ENCODE measurements at regions not wholly inside any gene's neighbourhood (a gene's known extent, or its start where the extent isn't known, plus 50 kb on each side); places are given as distances from the start of the nearest gene placed in this dataset.

DNA sequence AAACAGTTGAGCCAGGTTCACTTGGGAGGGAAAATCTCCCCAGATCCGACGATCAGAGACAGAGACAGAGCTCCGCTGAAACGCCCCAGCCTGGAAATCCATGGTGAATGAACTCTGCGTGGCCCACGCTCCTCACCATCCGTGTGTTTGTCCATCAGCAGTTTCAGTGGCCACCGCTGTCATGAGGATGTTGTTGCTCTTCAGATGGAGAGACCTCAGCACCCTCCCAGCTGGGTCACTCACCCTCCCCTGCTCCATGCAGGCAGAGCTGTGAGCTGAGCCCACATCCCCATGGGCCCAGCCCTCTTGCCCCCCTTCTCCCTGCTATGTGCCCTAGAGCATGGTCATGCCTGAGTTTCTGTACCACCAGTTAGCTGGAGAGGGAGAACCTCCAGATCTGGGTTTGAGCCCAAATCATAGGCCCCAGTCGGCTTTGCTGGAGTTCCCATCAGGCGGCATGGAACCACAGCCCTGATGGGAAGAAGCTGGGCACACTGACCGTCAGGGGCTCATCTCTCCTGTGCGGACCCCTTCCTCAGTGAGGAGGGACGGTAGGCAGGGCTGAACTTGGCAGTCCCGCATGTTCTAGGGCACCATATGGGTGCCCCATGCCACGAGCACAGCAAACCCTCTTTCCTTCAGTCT, 154.4 kb upstream of the COL5A1 start:
- DNase-seq: no peak

DNA sequence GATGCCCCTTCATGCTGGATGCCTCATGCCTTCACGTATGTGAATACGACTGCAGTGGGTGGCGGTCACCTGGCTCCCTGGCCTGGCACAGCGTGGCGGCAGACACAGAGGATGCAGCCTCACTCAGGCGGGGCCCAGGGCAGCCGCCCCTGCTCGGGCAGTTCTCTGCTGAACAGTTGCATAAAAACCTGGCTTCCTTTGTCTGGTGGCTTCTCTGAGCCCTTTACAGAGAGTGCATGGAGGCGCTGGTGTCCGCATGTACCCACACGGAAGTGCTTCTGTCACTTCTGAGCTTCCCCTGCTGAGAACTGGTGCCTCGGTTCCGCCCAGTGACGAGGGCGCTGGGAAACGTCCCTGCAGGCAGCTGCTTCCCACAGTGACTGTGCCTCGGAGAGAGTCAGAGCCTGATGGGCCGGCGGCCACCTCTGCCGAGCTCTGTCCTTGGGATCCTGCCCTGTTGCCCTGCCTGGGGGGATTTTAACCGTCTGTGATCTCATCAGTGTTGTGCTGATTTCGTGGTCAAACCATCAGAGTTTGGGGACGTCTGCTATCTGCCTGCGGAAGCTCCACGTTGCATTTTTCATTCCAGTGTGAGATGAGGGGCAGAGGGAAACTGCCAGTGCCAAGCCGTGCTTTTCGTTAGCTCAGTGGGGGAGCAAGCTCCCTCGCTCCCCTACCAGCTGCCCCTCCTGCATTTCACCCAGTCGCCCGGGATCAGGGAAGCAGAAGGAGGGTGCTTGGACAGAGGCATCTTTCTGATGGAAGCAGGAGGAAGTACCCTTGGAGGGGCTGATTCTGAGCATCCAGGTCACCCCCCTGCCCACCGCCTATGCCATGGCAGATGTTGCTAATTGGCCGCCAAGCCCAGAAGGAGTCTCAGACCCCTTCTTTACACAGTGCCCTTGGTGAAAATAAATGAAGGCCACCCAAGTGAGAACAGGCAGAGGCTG, 153.0 kb upstream of the COL5A1 start:
- no peak for DNase-seq

DNA sequence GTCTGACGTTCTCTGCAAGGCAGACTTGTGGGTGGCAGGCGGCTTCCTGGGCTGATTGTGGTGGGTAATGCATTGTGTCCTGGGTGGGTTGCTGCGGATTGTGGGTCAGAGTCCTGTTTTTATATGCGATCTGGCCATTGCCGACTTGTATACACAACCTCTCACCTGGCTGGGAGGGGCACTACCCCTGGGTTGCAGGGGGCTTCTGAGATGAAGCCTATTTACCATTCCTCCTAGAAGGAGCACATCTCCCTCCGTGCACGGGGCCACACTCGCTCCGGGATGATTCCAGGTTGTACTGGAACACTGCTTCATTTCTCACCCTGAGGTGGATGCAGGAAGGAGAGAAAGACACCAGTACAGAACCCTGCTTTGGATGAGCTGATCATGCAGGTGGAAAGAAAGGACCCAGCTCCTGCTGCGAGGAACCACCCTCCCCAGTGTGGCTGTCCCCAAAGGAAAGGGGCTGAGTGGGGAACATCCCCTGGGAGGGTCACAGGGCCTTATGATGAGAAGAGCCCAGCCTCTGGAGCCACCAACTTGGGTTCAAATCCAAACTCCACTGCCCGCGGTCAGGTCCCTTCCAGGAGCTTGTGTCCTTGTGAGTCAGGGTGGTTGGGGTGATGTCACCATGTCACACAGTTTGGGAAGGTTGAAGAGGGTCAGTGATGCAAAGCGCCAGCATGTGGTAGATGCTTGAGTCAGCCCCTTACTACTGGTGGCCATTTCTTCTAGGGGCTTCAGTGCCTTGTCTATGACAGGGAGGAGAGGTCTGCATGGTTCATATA, 151.8 kb upstream of the COL5A1 start:
- DNase-seq: no peak

DNA sequence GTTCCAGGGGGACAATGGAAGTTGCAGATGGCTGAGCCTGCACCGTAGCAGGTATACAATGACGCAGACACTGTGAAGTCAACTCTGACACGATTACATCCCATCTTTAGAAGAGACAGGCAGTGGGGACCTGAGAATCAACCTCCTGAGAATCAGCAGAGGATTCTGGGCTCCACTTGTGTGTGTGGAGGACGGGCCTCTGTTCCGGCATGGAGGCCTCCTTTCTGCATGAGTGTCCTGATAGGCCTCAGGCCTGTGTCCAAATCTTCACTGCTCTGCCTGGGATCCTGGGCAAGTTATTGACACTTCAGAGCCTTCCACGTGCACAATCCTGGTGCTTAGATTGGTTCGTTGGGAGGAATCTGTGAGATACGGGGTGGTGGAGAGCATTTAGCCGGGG, 151.2 kb upstream of the COL5A1 start:
- DNase-seq: no peak

DNA sequence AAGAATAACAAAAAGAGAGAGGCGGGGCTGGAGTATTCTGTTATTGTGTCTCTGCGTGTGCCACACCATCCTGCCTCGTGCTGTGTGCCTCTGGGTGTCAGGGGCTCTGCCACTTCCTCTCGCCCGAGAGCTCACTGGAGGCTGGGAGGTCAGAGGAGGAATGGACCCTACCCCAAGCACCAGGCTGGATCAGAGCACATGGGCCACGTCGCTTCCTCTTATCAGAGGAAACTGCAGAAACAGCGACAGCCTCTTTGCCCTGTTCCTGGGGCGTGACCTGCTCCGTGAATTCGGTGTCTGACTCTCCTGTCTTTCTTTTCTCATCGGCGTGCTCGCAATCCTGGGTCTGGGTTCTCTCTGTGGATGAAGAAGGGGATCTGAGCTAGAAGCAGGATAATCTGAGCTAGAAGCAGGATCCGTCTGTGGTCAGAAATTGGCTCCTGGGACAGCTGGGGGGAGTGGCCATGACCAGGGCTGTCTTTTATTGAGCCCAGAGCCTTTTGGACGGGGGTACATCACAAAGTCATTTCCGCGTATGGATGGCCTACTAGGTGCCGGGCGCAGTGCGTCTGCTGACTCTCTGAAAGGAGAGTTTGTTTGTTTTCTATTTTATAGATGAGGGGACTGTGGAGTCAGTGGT, 150.3 kb upstream of the COL5A1 start:
- DNase-seq: no peak

DNA sequence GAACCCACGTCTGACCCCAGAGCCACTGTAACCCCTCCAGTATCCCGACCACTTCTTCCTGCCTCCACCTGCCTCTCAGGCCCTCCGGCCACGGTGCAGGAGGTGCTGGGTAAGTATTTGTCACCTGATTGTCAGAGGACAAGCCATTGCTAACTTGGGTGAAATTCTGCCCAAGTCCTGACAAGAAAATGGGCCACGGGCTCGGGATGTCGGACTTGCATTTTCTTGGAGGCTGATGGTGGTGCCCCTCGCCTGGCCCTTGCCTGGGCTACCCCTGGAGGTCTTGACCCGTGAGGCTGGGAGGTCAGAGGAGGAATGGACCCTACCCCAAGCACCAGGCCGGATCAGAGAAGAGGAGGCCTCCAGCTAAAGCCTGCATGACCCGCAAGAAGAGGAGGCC, 149.7 kb upstream of the COL5A1 start:
- DNase-seq: no peak

DNA sequence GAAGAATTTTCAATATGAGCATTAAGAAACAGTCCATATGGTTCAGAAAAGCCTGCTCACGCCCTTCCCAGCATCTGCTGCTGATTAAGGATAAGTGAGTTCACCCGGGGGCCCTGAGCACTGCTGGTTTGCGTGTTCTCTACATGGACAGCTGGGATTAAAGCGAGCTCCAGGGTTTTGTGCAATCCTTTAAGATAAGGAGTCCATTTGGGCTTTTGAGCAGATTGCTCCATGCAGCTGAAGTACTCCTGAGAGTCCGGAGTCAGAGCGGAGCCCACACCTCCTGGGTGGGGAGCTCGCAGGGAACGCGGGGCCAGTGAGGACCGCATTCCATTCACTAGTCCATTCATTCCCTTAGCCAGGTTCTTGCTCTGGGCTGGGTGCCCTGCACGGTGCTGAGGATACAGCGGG, 149.3 kb upstream of the COL5A1 start:
- no peak for DNase-seq

DNA sequence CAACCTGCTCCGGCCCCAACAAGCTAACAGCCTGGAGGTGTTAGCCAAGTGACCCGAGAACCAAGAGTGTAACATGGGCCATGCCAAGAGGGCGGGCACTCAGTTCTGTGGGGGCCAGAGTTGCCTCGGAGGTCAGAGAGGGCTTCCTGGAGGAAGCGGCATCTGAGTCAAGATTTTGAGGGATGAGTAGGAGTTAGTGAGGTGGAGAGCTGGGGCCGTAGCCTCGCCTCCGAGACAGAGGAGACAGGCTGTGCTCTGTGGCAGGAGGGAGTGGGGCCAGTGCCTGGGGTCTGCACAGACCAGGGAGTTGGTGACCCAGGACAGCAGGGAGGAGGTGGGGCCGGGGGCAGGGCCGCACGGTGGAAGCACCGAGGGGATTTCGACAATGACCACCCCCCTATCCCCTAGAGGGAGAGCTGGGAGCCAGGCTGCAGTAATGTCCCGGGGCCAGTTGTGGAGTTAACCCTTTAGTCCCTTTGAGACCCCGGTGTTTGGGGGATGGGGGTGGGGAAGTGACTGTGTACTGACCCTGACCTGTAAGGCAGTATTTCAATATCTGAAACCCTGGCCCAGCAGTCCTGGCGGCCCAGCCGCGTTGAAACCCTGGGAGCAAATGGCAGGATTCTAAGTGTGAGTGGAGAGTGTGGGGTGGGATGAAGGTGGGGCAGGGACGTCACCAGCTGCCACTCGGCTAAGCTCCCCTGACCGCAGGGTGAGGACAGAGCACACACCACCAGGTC, 148.7 kb upstream of the COL5A1 start:
- no peak for DNase-seq

DNA sequence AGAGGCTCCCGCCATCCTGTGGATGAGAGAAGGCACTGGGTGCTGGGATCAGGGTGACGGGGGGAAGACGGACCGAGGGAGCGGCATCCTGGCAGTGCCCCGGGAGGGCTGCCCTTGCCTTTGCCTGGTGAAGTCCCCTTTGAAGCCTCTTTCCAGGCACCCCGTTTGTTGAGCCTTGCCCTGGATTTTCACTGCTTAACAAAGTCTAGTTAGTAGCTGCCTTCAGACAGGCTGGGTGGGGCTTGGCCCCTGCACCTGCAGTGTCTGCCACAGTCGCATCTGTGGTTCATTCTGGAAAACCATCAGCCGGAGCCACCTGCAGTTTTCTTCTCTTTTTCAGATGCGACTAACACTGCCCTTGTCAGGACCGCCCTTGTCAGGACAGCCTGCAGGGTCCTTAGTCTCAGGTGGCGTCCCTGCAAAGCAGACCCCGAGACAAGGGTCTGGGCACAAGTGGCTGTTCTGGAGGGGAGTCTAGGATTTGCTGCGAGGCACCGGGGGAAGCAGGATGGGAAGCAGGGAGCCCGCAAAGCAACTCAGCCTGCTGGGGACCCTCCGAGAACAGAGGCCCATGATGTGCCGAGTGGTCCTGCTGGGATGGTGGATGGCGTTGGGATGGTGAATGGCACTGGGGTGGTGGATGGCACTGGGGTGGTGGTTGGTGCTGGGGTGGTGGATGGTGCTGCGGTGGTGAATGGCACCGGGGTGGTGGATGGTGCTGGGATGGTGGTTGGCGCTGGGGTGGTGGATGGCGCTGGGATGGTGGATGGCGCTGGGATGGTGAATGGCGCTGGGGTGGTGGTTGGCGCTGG, 147.9 kb upstream of the COL5A1 start:
- DNase-seq: no peak

DNA sequence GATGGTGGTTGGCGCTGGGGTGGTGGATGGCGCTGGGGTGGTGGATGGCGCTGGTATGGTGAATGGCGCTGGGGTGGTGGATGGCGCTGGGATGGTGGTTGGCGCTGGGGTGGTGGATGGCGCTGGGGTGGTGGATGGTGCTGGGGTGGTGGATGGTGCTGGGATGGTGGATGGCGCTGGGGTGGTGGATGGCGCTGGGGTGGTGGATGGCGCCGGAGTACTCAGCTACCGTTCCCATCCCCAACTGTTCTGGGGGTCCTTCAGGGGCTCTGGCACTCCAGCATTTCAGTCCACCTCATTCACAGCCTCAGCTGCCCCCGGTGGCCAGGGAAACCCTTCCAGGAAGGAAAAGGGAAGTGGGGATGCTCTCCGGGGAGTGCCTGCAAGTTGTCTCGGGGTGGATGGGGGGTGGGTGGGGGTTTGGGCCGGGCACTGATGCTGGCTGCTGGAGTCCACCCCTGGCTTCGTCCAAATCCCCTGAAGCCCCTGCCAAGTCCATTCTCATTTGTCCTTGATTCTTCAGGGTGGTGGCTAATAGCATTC, 147.3 kb upstream of the COL5A1 start:
- DNase-seq: no peak

DNA sequence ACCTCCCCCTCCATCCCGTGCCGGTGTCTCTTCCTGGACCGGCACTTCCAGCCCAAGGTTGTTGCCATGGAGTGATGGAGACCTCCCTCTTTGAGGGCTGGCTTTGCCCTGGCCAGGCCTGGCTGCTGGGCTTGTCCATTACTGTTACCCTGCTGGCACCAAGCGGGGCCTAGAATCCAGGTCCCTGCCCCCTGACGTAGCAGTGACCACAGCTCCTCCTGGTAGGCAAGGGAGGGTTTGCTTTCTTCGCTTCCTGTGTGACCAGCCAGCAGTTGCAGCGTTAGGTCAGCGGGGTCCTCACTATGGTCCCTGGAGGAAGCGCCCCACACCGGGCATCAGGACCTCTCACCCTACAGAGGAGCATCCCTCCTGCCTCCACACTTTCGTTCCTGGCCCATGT, 146.7 kb upstream of the COL5A1 start:
- DNase-seq: no peak

DNA sequence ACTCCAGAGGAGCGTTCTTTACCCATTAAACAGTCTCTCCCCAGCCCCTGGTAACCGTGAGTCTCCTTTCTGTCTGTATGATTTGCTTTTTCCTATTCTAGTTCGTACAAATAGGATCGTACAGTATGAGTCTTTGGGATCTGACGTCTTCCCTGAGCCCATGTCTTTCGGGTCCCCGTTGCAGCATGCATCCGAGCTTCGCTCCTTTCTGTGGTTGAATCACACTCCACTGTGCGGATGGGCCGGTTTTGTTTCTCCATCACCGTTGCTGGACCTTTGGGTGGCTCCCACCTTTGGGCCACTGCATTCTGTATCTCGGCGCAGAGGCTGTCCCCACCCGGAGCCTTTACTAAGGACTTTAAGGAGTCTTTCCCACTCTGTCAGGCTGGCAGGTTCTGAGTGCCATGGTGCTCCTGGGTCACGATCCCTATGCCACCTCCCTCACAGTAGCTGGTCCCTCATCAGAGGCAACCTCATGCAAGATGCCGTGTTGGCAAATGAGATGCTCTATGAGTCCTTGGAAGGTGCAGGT, 145.7 kb upstream of the COL5A1 start:
- DNase-seq: no peak

DNA sequence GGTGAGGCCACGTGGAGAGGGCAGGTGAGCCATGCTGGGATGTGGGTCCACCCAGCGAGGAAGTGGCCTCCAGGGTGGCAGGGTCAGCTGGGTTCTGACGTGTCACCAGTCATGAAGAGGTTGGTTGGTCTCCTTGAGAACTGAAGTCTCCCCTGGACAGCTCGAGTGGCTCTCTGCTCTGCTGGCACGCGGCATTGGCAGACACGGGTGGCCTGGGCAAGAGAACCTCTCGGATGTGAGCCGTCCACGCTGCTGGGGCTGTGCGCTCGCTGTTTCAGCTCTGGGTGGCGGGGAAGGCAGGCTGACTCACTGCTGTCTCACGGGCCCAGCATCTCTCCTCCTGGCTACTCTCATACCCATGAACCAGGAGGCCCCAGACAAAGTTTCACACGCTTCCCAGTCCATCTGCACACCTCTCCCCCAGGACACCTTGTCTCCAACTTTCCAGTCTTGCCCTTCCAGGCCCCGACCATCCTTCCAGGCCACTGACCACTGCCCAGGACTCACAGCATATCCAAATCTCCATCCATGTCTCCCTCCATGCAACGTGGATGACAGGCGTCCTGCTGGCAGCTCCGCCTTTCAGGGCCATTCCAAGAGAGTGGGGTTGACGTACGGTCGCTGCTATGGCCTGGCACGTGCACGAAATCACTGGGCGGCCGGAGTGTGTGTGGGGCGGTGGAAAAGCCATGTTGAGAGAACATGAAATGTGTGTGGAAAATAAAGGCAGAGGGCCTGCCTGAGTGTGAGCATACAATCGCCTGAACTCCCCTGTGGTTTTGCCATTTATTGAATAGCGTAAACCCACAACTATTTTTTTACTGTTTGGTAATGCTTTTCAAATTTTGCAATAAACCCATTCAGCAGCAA, 145.0 kb upstream of the COL5A1 start:
- no peak for DNase-seq

DNA sequence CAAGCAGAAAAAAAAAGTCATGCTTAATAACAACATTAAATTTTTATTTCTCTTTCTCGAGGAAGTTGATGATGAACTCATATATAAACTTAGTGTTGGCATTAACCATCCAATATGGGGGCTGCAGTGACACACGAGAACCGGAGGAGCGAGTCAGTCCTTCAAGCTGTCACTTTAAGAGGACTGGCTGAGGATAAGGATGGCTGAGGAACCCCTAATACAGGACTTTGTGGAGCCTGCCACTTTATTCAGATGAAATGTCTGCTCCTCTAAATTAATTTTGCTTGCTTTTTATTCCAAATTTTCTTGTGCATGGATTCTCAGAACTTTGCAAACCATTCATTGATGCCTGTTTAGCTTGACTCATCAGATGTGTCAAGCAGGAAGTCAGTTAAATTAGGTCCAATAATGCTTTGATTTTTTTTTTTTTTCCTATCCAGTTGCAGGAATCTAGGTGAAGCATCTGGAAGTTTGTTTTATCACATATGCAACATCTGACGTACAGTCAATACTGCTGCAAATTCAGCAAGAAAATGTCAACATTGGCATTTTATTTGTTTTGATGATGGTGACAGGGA, 144.2 kb upstream of the COL5A1 start:
- no peak for DNase-seq

DNA sequence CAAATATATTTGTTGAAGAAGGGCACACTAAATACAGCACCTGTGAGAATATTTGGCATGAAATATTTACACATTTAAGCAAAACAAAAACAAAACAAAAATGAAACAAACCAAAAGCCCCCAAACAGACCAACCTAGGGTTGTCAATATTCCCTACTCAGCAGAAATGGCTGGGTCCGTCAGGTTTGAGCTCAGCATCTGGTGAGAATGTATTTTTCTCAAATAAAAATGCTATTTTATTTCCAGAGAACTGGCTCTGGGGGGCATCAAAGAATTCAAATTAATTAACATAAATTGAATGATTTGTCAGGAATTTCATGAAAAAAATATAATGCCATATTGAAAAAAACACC, 142.8 kb upstream of the COL5A1 start:
- no peak for DNase-seq

DNA sequence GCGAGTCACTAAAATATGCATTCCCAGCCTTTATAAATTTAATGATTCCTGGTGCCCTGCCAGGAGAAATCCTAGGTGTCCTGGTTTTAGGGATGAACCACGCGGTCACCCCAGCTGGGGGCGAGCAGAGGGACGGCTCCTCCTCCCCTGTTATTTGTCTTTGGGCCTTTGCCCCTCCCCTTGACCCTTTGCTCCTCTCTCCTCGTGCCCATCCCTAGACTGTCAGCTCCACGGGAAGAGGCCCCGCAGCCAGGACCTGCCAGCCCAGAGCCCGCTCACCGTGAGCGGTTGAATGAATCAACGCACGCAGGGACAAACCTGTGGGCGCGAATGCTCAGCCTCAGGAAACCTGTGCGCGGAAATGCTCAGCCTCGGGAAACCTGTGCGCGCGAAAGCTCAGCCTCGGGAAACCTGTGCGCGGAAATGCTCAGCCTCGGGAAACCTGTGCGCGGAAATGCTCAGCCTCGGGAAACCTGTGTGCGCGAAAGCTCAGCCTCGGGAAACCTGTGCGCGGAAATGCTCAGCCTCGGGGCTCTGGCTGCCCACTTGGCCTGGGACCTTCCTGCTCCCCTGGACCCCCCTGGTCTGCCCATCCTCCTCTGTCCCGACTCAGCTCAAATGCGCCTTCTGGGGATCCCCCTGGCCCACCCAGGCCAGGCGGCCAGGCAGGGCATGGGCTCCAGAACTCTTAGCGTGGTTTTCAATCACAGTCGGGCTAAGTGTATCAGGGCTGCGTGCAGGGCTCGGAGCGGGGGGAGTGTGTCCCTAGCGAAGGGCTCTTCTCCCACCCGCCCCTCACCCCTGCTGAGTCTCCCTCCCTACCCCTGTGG, 140.5 kb upstream of the COL5A1 start:
- DNase-seq: no peak

DNA sequence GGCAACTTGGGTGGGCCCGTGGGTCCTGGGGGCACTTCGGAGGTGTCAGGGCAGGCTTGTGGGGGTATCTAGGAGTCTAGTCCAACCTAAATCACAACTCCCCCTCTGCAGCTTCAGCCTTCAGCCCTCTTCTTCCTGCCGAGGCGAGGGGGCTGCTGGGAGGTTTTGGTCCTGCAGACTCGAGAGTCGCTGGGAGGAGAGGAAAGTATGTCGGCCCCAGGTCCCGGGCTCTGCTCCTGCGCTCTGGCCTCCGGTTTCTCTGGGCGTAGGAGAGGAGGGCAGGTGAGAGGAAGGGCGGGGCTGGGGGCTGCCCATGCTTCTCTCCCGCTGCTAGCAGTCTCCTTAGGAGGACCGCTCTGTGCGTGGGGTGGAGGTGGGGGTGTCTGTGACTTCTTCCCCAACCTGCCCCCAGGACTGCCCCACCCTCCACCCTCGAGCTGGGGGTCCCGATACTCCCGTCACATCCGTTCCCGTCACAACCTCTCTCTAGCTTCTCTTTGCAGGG, 139.8 kb upstream of the COL5A1 start:
- no peak for DNase-seq

DNA sequence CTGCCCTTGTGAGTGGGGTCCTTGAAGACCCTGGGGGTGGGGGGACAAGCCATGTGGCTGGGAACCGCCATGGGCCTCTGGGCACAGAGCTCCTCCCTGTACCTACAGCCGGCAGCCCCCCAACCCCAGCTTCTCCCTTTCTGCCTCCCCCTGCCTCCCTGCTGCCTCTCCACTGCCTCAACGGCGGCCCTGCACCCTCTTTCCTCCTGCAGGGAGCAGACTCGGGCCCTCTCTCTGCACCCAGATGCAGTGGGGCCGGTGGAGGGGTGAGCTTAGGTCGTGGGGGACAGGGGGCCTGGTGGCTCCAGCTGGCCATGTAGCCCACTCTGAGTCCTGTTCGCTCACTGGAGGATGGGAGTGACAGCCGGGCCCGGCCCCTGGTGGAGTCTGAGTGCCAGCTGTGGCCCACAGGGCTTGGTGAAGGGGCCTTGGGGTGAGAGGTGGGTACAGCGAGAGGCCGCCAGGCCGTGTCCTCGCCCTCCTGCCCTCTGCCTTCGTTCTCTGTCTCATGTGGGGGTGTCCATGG, 139.3 kb upstream of the COL5A1 start:
- no peak for DNase-seq

Measured in activated T-cell treated with anti-CD3 and anti-CD28 coated beads, Interleukin-2, amount 50 U/mL, for 48 hours (primary cell).